GM21526 (cell line): ENCODE measurements at regions not wholly inside any gene's neighbourhood (a gene's known extent, or its start where the extent isn't known, plus 50 kb on each side); places are given as distances from the start of the nearest gene placed in this dataset.
"Not testable (repeated sequence)": the region's sequence is repeated elsewhere in the genome, so short reads cannot be mapped to it uniquely, and the experiment has no call there.

Source experiments
- ATAC-seq: cut with Tn5 transposase; IDR thresholded peaks from one replicate; pipeline ENCODE4 v1.9.1; 2021; ENCODE audit warnings: moderate library complexity; ENCODE audit not compliant: unreplicated experiment, low FRiP score

DNA sequence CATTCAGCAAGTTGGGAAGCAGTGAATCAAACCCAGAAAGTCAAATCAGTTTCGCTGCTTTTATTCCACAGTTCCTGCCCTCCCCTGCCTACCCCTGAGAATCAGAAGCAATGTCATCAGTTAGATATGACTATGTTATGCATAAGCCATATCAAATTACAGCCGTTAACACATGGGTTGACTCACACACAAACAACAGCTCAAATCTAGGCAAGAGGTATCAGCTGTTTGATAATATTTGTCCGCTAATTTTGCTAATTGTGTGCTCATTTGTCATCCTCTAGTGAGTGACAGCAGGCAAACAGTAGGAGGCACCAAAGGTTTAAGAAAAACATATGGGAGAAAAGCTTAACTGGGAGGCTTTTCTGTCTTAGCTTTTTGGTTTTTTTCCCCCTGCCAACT, 327.4 kb upstream of the CCL2 start:
- ATAC-seq, result no peak

DNA sequence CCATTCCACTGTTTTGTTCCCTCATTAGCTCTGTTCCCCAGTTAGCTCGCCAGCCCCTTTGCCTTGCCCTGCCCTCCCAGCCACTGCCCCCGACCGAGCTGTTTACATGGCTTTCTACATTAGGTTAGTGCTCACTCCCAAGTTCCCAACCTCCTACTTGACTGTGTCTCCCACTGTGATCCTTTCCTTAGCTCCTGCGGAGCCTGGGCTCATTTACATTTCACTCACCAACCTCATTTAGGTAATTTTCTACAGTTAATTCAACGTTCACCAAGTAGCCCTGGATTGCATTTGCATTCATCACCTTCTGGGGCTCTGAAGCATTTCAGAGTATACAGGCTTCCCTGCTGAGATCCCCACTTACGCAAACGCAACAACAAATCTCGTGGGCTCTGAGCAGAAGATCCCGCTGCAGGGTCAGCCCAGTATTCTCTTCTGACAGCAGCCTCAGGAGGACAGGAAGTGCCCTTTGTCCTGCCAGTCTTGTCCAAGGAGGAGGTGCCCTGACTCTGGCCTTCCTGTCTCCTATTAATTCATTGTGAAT, 325.8 kb upstream of the CCL2 start:
- ATAC-seq, result no peak

DNA sequence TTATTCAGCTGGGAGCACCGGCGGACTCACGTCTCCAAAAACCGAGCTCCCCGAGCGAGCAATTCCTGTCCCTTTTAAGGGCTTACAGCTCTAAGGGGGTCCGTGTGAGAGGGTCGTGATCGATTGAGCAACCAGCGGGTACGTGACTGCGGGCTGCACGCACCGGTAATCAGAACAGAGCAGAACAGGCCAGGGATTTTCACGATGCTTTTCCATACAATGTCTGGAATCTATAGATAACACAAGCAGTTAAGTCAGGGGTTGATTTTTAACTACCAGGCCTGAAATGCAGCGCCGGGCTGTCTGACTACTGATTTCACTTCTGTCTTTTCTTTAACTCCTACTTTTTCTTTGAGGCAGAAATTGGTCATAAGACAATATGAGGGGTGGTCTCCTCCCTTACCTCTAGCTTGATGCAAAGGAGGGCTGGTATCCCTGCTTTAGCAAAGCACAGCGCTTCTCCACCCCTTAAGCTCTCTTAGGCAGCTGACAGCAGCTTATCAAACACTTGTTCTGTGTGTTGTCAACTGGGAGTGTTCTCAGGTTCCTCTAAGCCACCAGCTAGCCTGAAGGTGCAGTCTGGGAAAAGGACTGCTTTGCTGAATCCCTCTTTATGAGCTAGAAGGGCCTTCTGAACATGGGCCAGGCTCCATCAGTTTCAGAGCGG, 323.8 kb upstream of the CCL2 start:
- not testable (repeated sequence) for ATAC-seq

DNA sequence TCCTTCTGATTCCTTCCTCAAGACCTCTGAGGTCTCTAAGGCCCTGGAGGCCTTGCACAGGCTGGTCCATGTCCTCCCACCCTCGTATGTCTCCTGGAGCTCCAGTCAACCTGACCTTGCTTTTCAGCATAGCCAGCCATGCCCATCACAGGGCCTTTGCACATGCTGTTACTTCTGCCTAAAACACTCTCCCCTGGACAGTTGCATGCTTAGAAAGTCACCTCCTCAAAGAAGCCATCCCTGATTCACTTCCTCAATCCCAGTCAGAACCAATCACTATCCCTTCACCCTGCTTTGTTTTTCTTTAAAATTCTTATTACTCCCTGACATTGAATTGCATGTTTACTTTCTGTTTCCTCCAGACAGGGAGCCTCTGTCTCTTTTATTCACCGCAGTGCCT, 322.1 kb upstream of the CCL2 start:
- no peak for ATAC-seq

GRCh38 chr17:33933576-33933975, 321.5 kb upstream of the CCL2 start:
- ATAC-seq, result no peak

DNA sequence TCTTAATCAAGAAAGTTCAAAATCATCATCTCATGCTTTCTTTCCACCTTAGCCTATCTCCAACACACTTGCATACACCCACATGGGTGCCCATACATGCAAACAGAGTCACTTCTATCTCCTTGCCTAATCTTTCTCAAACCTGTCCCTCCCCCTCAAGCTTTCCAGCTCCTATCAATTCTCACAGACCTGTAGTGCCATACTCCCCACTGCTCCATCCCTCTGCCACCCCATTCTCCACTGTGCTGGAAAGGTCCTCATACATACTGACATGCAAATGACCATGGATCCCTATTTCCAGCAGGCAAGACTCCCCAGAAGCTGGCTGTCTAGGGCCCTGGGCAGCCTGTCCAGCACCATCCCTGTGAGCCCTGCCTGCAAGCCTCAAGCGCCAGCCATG, 320.4 kb upstream of the CCL2 start:
- no peak for ATAC-seq

GRCh38 chr17:33935822-33936221, 319.3 kb upstream of the CCL2 start:
- ATAC-seq, result no peak

- ATAC-seq, result no peak
Observed at GRCh38 chr17:33936764-33937163, 318.3 kb upstream of the CCL2 start.

DNA sequence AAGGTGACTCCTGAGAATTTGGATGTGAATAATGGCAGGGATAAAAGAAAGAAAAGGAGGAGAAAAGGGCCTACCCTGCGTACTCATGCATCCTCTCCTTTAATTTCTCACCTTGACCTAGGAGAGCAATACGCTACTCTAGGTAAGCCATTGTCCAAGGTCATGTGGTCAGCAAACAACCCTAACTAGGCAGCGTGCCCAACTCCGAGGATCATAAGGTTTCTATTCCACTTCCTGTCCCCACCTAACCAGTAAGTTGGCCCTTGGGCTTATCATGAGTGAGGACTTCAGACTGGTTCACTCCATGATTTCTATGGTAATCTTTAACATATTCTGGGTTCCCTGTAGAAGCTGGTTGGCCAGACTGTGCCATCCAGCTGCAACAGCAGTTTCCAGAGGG, 315.1 kb upstream of the CCL2 start:
- no peak for ATAC-seq

- no peak for ATAC-seq
Observed at GRCh38 chr17:33940769-33941370, 314.2 kb upstream of the CCL2 start.

DNA sequence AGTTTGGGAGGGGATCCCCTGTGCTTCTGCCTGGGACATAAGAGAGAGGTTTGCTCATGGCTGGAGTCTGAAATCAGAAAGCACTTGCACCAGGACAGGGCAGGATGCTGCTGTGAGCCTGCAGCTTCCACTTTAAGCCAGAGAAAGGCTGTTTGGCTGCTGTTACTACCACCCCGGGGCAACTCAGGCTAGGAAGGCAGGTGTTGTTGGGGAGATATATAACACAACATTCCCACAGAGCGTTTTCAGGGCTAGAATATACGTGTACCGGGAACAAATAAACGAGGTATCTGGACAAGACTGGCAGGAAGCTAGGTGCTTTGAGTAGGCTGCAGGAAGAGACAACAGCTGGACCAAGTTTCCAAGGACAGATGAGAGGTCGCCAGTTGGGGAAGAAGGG, 313.3 kb upstream of the CCL2 start:
- no peak for ATAC-seq

- ATAC-seq, result no peak
Observed at GRCh38 chr17:33942414-33942813, 312.7 kb upstream of the CCL2 start.

GRCh38 chr17:33944412-33944811, 310.7 kb upstream of the CCL2 start:
- no peak for ATAC-seq

DNA sequence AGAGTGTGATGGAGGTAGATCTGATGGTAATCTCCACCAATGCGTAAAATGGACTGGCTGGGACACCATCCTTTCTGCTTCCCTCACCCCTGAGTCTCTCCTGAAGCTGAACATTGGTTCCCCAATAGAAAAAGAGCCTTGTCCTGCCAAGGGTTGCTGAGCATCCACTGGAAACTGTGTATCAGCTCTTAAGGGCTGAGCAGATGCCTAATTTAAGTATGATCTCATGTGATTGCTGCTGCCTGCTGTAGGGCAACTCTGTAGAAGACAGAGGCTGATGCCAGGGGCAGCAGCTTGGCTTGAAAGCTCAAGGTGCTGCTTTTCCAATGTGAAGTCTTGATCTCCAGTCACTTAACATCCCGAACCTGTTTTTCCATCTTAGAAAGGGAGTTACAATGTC, 310.3 kb upstream of the CCL2 start:
- no peak for ATAC-seq

DNA sequence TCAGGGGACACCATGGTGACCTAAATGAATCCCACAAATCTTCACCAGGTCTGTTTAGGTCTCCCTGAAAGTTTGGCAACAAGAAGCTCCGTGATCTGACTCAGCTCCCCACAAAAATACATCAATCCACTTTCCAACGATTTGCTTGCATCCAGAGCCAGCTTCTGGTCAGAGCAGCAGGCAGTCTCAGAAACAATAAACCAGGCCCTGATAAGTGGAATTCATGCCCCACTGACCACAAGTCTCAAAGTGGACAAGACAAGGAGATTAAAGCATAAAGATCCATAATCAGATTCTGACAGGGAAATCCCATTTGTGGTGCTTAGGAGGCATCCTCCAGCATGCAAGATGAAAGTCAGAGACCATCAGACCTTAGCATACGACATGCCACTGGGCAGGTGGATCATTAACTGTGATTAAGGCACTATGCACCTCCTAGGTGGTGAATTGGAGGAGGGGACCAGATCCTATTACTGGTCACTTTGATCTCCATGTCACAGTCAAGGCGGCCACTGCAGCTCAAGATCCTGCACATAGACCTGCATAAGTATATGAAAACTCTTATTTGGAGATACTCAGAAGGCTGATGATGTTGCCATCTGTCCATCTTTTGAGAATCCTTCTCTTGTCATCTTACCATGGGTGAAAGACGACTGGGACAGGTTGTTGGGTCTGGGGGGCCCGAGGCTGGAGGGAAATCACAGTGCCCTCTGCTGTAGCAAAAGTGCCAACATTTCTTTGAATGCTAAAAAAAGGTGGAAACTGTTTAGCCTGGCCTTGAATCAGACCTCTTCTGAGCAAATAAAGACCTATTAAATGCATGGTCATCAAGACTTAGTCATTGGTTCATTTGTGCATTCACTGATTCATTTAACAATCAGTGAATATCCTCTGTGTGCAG, 309.2 kb upstream of the CCL2 start:
- no peak for ATAC-seq

- ATAC-seq, result no peak
Observed at GRCh38 chr17:33947762-33948161, 307.3 kb upstream of the CCL2 start.

- no peak for ATAC-seq
Observed at GRCh38 chr17:33948309-33948708, 306.8 kb upstream of the CCL2 start.

- no peak for ATAC-seq
Observed at GRCh38 chr17:33949100-33949499, 306.0 kb upstream of the CCL2 start.

DNA sequence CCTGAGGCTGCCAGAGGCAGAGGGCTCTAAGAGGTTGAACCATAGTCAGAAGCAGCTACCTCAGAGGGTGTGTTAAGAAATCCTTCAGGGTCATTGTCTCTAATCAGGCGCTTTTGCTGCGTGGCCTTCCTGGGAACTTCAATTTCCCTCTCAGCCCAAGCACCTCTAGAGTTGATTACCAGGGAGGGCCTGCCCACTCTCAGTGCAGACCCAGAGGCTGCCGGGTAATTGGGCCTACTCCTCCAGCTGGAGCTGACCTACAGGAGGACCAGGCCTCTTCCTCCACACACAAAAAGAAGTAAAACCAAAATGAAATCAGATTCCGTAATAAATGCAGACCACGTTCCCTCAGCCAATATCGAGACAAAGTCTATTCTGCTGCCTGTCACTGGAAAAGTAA, 305.0 kb upstream of the CCL2 start:
- no peak for ATAC-seq

DNA sequence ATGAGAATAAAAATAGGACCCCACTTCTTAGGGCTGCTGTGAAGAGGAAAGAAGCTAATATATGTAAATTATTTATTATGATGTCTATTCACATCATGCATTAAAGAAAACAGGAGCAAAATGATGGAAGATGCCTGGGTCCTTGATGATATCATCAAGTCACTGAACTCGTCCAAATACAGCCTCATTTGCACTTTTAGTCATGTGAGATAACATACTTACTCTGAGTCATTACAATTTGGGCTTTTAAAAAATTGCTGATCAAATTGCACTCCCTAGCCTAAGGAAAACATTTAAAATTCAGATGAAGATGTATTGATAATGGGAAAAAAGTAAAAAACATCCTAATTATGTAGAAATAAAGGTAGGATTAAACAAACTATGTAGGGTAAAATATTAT, 302.7 kb upstream of the CCL2 start:
- ATAC-seq, result no peak

DNA sequence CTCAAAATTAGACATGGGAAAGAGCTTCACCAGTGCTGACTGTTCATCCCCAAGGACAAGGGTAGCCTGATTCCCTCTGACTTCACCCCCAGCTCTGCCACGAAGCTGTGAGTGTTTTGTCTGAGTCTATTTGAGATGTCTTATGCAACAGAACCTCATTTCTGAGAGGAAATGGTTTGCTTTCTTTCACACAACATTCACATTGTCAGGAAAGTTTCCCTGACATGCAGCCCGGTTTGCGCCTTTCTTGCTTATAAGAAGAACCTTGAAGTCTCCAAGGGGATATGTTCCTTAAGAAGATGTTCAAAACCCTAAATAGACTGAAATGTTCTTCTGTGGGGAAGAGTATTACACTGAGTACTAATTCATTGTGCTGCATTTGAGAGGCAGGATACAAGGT, 300.5 kb upstream of the CCL2 start:
- ATAC-seq, result no peak
